Medulla oblongata (tissue), 1 donor: ENCODE measurements at regions not wholly inside any gene's neighbourhood (a gene's known extent, or its start where the extent isn't known, plus 50 kb on each side); places are given as distances from the start of the nearest gene placed in this dataset.

Experiments
- DNase-seq: peaks from one replicate; pipeline ENCODE4 v3.0.0-alpha.2; 2015; ENCODE audit errors: extremely low spot score

- DNase-seq: no peak
Observed at GRCh38 chr1:182196897-182197870, 135.7 kb upstream of the ZNF648 start.

DNA sequence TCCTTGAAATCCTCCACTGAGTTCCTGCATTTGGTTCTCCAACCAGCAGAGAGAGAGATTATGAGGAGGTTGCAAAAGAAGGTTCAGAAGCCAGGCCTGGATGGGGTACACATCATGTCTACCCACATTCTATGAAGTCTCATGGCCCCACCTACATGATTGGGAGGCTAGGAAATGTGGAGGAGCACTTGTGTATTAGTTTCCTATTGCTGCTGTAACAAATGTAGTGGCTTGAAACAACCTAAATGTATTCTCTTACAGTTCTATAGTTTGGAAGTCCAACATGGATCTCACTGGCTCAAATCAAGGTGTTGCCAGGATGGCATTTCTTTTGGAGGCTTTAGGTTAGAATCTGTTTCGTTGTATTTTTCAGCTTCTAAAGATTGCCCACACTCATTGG, 134.2 kb upstream of the ZNF648 start:
- DNase-seq: no peak

DNA sequence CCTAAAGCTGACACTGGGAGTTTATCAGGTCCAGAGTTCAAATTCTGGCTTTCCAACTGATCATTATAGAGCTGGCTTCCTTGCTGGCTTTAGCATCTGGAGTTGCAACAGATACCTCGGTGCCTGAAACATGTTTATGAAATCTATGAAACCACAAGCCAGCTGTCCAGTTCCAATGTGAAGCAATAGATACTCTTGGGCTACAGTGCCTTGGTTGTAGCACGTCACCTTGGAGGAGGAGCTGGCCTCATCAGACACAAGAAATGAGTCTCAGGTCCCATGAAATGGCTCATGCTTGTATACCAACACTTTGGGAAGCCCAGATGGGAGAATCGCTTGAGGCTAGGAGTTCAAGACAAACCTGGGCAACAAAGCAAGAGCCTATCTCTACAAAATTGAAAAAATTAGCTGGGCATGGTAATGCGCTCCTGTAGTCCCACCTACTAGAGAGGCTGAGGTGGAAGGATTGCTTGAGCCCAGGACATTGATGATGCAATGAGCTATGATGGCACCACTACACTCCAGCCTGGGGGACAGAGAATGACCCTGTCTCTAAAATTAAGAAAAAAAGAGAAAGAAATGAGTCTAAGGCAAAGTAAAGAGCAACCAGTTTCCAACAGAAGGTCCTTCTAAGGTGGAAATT, 132.5 kb upstream of the ZNF648 start:
- DNase-seq: no peak

- DNase-seq: no peak
Observed at GRCh38 chr1:182192966-182193365, 131.5 kb upstream of the ZNF648 start.

DNA sequence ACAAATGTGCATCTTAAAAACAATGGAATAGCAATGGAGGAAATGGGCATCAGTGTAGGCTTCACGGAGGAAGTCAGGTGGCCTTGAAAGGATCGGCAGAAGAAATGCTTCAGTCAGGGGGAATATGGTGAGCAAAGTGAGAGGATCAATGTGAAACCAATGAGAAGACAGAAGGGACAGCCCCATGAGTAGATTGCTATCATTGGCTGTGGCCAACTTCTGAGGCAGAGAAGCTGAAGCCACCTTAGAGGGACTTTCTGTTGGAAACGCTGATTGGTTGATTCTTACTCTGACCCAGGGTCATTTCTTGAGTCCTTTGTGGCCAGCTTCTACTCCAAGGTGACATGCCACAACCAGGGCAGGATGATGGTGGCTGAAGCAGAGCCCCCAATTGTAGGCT, 130.7 kb upstream of the ZNF648 start:
- DNase-seq: no peak

GRCh38 chr1:182191381-182192115, 130.0 kb upstream of the ZNF648 start:
- DNase-seq: no peak

- DNase-seq: no peak
Observed at GRCh38 chr1:182189535-182190066, 128.1 kb upstream of the ZNF648 start.

DNA sequence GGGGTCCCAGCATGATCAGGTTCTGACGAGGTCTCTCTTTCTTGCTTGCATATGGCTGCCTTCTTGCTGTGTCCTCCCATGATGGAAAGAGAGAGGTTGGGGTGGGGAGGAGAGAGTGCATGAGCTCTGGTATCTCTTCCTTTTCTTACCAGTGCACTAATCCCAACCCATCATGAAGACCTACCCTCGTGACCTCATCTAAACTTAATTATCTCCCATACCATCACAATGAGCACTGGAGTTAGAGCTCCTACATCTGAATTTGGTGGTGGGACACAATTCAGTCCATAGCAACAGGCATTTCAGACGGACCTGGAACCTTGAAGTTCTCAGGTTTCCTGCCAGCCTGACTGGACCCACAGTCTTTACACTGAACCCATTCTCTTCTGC, 125.2 kb upstream of the ZNF648 start:
- DNase-seq: no peak

- no peak for DNase-seq
Observed at GRCh38 chr1:182185842-182186756, 124.6 kb upstream of the ZNF648 start.

DNA sequence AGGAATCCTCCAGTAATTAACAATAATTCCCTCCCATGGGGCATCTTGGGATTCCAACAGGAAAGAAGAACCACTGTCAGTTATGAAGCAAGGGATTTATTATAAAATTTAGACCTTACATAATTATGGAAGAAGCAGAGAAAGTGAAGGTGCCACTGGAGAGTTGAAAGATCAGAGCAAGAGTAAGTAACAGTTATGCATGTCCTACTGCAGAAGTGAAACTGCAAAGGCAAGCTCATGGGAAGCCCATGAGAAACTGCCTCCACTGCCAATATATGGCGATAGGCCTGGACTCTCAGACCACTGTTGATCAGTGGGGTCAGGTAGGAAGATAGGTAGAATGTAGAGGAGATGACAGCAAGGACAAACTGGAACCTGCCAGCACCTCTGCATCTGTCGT, 123.6 kb upstream of the ZNF648 start:
- peak; percentile 32 for DNase-seq

DNA sequence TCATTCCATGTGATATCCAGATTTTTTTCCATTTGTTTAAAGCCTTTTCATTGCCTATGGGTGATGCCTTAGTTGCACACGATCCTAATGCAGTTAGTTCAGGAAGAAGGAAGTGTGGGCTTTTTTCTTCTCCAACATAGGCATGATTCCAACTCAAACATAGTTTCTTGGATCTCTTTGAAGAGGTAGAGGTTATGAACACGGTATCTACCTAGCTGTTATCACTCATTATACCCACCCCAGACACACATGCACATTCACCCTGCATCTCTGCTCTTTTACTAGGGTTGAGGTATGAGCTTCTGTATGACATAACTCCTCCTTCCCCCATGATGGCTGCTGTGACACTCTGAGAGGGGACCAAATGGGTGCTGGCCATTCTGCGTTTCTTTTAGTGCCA, 122.1 kb upstream of the ZNF648 start:
- no peak for DNase-seq

- DNase-seq: no peak
Observed at GRCh38 chr1:182182311-182182710, 120.8 kb upstream of the ZNF648 start.

DNA sequence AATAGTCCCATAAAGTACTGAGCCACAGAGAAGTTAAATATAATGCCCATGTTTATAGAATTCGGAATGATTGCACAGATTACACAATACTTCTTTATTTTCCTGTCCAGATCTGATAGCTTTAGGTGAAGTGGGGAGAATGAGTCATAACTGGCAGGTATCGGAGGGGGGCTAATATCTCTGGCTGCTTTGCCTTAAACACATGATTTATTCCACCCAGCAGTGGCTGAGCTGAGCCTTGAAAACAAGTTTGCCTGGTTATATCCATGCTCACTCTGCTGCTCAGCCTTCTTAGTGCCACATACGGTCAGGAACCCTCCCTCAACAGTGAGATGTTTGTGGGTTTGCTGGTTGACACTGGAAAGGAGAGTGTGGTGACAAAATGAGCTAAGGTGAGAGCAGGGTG, 119.7 kb upstream of the ZNF648 start:
- DNase-seq: no peak

DNA sequence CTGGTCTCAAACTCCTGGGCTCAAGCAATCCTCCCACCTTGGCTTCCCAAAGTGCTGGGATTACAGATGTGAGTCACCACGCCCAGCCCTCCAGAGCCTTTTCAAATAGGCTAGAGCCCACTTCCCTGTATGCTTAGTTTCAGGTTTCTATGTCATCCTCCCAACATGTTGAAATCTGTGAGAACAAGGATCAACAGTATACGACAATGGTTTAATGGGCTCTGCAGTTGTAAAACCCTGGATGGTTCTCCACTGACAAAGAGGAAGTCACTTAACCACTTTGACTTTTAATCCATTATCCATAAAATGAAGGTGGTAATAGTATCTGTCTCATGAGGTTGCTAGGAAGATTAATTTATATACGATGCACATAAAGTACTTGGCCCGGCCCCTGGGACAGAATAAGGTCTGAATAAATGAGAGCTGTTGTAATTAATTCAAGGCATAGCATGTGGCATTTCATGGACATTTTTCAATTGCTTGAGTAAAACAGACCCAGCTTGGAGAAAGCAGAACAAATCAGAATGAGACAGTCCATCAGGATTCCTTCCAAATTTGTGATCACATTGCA, 113.9 kb upstream of the ZNF648 start:
- no peak for DNase-seq

DNA sequence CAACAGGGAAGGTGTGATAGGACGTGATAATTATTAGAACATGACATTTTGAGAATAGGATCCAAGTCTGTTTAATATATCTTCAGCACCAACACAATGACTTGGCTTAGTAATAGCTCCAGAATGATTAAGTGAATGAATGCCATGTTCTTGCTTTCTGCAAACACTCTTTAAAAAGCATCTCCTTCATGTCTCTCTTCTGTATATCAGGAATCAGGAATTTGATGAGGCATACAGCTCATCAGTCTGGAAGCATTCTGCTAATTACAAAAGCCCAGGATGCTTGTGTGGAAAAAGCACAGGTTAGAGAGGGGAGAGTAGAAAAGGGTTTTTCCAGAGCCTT, 113.0 kb upstream of the ZNF648 start:
- no peak for DNase-seq

DNA sequence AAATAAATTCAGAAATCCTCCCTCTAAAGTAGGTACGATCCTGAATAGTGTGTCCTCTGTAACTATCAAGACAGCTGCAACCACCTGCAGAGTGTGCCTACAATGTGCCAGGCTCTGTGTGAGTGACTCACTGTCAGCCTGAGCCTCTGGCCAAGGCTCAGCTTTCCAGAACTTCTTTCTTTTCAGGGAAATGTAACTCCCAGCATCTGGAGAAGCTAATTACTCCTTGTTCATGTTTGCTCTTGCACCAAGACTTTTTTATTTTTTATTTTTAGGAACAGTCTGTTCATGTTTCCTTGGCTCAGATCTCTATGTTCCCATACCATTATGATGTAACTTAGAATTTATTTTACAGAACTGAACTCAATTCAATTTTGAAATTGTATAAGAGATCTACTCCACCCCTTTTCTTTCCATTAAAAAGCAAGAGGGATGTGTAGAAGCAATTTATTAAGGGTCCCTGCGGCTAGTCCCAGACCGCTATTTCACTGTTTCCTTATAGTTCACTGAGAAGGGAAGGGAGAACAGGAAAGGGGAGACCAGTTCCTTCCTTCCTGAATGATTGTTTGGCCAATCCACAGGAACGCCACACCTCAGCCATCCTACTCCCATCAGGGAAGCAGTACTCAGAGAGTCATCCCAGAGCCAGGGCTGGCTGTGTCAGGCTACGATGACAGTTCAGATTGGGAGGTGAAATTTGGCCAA, 112.4 kb upstream of the ZNF648 start:
- DNase-seq: no peak

- DNase-seq: no peak
Observed at GRCh38 chr1:182172699-182173098, 111.2 kb upstream of the ZNF648 start.

- peak; percentile 48 for DNase-seq
Observed at GRCh38 chr1:182170891-182171461, 109.5 kb upstream of the ZNF648 start.

- peak; percentile 49 for DNase-seq
Observed at GRCh38 chr1:182169203-182169602, 107.7 kb upstream of the ZNF648 start.

DNA sequence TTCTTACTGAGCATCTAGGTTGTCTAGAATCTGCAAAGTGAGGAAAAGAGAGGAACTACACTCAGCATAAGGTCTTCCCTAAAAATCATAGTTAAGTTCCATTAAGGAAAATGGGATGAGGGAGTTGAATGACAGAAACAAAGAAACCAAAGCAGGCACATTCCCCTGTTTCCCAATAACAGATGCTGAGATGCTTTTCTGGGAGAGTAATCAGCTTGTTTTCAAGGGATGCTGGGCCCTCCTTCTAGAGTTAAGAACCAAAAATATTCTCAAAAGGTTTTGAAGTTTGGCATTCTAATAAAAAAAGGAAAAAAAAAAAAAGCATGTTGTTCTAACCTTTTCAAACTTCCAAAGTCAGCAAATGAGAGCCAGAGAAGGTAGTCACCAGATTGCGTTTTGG, 105.2 kb upstream of the ZNF648 start:
- DNase-seq: no peak
